IMR-90 (cell line): ENCODE measurements at regions not wholly inside any gene's neighbourhood (a gene's known extent, or its start where the extent isn't known, plus 50 kb on each side); places are given as distances from the start of the nearest gene placed in this dataset.

ENCODE experiments used
- MAZ ChIP-seq: IDR thresholded peaks from 2 replicates; pipeline ENCODE4 v1.6.1; 2012; ENCODE audit warnings: low read depth, mild to moderate bottlenecking, low read length, improper control_type of control experiment, moderate library complexity, borderline replicate concordance
- RFX5 ChIP-seq: IDR thresholded peaks from 2 replicates; pipeline ENCODE4 v1.8.0; 2012; ENCODE audit warnings: low read depth, mild to moderate bottlenecking, low read length, moderate library complexity
- SMC3 ChIP-seq: fragments of 150-350 bp; IDR thresholded peaks from 2 replicates; pipeline ENCODE4 v1.6.1; 2016; ENCODE audit warnings: low read depth, mild to moderate bottlenecking, antibody characterized with exemption, low read length, moderate library complexity
- TF ChIP-seq, protein P1 (sequence below): conservative IDR thresholded peaks from 2 replicates; pipeline ENCODE4 v1.5.1; 2012; ENCODE audit warnings: mild to moderate bottlenecking, low read depth, low read length, improper control_type of control experiment

DNA sequence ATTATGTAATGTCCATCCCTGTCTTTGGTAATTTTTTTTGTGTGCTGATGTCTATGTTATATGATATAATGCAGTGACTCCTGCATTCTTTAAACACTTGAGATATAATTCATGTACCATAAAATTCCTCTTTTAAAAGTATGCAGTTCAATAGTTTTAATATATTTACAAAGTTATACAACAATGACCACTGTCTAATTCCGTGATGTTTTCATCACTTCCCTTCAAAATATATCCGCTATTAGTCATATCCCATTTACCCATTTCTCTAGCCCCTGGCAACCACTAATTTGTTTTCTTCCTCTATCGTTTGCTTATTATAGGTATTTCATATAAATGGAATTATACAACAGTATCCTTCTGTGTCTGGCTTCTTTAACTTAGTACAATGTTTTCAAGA is 64.9 kb upstream of the SUCLG2 start:
- TF ChIP-seq, protein P1, sequence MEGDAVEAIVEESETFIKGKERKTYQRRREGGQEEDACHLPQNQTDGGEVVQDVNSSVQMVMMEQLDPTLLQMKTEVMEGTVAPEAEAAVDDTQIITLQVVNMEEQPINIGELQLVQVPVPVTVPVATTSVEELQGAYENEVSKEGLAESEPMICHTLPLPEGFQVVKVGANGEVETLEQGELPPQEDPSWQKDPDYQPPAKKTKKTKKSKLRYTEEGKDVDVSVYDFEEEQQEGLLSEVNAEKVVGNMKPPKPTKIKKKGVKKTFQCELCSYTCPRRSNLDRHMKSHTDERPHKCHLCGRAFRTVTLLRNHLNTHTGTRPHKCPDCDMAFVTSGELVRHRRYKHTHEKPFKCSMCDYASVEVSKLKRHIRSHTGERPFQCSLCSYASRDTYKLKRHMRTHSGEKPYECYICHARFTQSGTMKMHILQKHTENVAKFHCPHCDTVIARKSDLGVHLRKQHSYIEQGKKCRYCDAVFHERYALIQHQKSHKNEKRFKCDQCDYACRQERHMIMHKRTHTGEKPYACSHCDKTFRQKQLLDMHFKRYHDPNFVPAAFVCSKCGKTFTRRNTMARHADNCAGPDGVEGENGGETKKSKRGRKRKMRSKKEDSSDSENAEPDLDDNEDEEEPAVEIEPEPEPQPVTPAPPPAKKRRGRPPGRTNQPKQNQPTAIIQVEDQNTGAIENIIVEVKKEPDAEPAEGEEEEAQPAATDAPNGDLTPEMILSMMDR, result no peak
- TF ChIP-seq RFX5, result no peak
- TF ChIP-seq MAZ, result no peak
- no peak for TF ChIP-seq SMC3
